ENCODE measurements at regions not wholly inside any gene's neighbourhood (a gene's known extent, or its start where the extent isn't known, plus 50 kb on each side); places are given as distances from the start of the nearest gene placed in this dataset.

- no peak for TF ChIP-seq CTCF (IDR thresholded peaks at IDR 0.05 in 2 of 3, conservative IDR thresholded peaks at IDR 0.05 in 1 of 3; ENCODE audit: borderline replicate concordance in 1 of 3, insufficient read depth in 1 of 3, low read depth in 2 of 3, low read length in 2 of 3)
- no peak for TF ChIP-seq EGR1 (IDR thresholded peaks at IDR 0.05; ENCODE audit: low read depth)
- no peak for TF ChIP-seq EZH2 (IDR thresholded peaks at IDR 0.05)
- TF ChIP-seq POLR2A (IDR thresholded peaks at IDR 0.05; ENCODE audit: borderline replicate concordance, extremely low read depth, insufficient read depth, insufficient read length) = no peak
- TF ChIP-seq MAX (IDR thresholded peaks at IDR 0.05) = no peak
- TF ChIP-seq ATF3 (IDR thresholded peaks at IDR 0.05) = no peak
- TF ChIP-seq SP1 (IDR thresholded peaks at IDR 0.05; ENCODE audit: low read depth) = no peak
- TF ChIP-seq TCF7L2 (IDR thresholded peaks at IDR 0.05; ENCODE audit: borderline replicate concordance, extremely low read depth, insufficient read depth, insufficient read length) = no peak
- no peak for TF ChIP-seq REST (IDR thresholded peaks at IDR 0.05; ENCODE audit: low read depth)
- TF ChIP-seq CBX3 (IDR thresholded peaks at IDR 0.05; ENCODE audit: low read depth) = no peak
Observed at GRCh38 chr13:33891196-33891742, 73.3 kb downstream of the RFC3 start.
